Kidney (tissue), 13 donors: ENCODE measurements at regions not wholly inside any gene's neighbourhood (a gene's known extent, or its start where the extent isn't known, plus 50 kb on each side); places are given as distances from the start of the nearest gene placed in this dataset.

Experiments
- DNase-seq, 5 donors: peaks; one replicate each; pipeline ENCODE4 v3.0.0-alpha.2; 2013 to 2020
- FAIRE-seq: peaks from 2 replicates; lab custom pipeline; 2012; peaks lifted over from hg19 to GRCh38; lab: Jason Lieb, UNC
- H3K27ac ChIP-seq, 2 donors: one replicate each; pipeline ENCODE4 v1.7.0; 2013; ENCODE audit warnings: low read depth in 2 of 2, low read length in 2 of 2, inconsistent platforms in 1 of 2
- H3K27me3 ChIP-seq: one replicate; pipeline ENCODE4 v1.7.1; 2013; ENCODE audit warnings: low read length, inconsistent platforms; ENCODE audit not compliant: control insufficient read depth, insufficient read depth
- H3K36me3 ChIP-seq, 3 donors: one replicate each; pipeline versions ENCODE4 v1.7.0 to v1.7.1; 2013; ENCODE audit warnings: low read length in 3 of 3, control low read depth in 1 of 3, inconsistent platforms in 1 of 3; ENCODE audit not compliant: insufficient read depth in 3 of 3, control insufficient read depth in 2 of 3
- H3K4me1 ChIP-seq, 3 donors: one replicate each; pipeline versions ENCODE4 v1.7.0 to v1.7.1; 2013; ENCODE audit warnings: low read length in 3 of 3, inconsistent platforms in 1 of 3, low read depth in 1 of 3; ENCODE audit not compliant: control insufficient read depth in 2 of 3, insufficient read depth in 2 of 3
- H3K4me3 ChIP-seq, 3 donors: one replicate each; pipeline versions ENCODE4 v1.7.0 to v1.8.1; 2013; ENCODE audit warnings: low read length in 3 of 3, control low read depth in 1 of 3, inconsistent platforms in 1 of 3
- H3K9ac ChIP-seq, 3 donors: one replicate each; pipeline versions ENCODE4 v1.7.0 to v1.7.1; 2013; ENCODE audit warnings: low read length in 3 of 3, control low read depth in 1 of 3, inconsistent platforms in 1 of 3
- H3K9me3 ChIP-seq, 3 donors: one replicate each; pipeline versions ENCODE4 v1.7.0 to v1.7.1; 2013; ENCODE audit warnings: low read length in 3 of 3, control low read depth in 1 of 3, inconsistent platforms in 1 of 3; ENCODE audit not compliant: control insufficient read depth in 2 of 3, insufficient read depth in 1 of 3
- intact Hi-C: fragments of 100-400 bp; cut with DNase I; formaldehyde crosslinking; loops from one replicate; pipeline ENCODE4 v1.11.1; 2022
- TF ChIP-seq, protein P1 (sequence below): IDR thresholded peaks from 3 replicates; pipeline ENCODE4 v1.5.1; 2012; ENCODE audit warnings: mild to moderate bottlenecking, moderate library complexity, borderline replicate concordance; ENCODE audit not compliant: insufficient read depth; ENCODE audit errors: extremely low read depth
- donor health status: control.
- donor health status: control.
- donor health status: control.
- donor health status: control.
- donor health status: control.
- donor health status: DM: yes; HTN: yes; CAD: no.
- donor health status: Normal renal cell carcinoma (clear cell type).

DNA sequence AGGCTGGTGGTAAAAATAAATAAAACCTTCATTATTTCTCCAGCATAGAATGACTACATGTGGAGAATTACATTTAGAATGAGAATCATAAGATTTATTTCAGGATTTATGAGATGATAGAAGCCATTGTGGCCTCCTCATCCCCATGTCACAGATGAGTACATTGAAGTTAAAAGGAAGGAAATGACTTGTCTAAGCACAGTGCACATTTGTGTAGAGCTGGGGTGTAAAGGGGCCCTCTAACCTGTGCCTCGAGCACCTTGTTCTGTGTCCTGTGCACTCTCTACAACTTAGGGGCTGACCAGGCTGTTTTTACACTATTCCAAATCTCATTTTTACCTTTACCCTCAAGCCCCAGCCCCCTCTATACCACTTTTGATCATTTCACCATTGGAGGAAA lies 179.4 kb downstream of the RHOU start:
- Histone ChIP-seq H3K9me3 (no peaks in the 10 kb centered on the region), H3K36me3 (no peaks in the 10 kb centered on the region), H3K4me3 (no peak overlapping the region), H3K27me3 (no peaks in the 10 kb centered on the region), H3K27ac (no peak overlapping the region), H3K4me1 (no peaks in the 10 kb centered on the region), H3K9ac (no peak overlapping the region)
- DNase-seq: no peak
- no peak for FAIRE-seq
- intact Hi-C loops: no loop called here
- TF ChIP-seq, protein P1, sequence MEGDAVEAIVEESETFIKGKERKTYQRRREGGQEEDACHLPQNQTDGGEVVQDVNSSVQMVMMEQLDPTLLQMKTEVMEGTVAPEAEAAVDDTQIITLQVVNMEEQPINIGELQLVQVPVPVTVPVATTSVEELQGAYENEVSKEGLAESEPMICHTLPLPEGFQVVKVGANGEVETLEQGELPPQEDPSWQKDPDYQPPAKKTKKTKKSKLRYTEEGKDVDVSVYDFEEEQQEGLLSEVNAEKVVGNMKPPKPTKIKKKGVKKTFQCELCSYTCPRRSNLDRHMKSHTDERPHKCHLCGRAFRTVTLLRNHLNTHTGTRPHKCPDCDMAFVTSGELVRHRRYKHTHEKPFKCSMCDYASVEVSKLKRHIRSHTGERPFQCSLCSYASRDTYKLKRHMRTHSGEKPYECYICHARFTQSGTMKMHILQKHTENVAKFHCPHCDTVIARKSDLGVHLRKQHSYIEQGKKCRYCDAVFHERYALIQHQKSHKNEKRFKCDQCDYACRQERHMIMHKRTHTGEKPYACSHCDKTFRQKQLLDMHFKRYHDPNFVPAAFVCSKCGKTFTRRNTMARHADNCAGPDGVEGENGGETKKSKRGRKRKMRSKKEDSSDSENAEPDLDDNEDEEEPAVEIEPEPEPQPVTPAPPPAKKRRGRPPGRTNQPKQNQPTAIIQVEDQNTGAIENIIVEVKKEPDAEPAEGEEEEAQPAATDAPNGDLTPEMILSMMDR: no peak

DNA sequence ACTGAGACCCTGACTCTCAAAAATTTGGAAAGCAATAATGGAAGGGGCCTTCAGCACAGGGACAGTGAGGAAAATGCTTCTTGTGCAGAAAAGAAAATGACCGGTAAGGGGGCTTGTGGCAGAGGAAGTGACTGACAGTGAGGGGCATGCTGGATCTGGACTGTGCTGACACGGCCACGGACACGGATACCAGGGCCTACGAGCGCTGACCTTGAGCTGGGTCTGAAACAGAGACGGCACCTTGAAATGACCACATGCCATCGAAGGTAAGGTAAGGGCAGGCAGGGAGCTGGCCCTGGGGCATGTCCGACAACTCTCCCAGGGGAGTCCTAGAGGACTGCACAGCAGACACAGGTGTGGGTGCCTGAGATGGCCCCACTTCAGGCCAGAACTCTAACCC lies 182.1 kb downstream of the RHOU start:
- FAIRE-seq: no peak

DNA sequence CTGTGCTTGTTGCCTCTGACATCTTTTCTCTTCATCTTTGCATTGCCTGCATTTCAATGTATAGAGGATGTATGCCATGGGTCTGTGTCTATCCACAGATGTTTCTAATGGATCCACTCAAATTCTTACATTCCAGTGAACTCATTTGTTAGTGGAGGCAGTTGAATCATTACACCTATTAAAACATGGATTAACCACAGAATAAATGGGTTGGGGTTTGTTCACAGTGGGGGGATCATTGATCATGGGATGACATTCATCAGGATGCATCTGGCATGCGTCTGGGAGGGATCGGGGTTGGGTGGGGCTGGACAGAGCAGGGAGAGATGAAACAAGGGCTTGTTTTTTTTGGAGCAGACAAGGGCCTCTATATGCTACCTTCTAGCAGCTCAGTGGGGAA lies 182.5 kb downstream of the RHOU start:
- H3K27me3 ChIP-seq: no peaks in the 10 kb centered on the region
- DNase-seq (no peak), FAIRE-seq (no peak)
- no peaks in the 10 kb centered on the region for H3K4me1 ChIP-seq
- TF ChIP-seq, protein P1: no peak
- H3K4me3 ChIP-seq: no peak overlapping the region
- no peaks in the 10 kb centered on the region for H3K36me3 ChIP-seq
- H3K9me3 ChIP-seq: no peaks in the 10 kb centered on the region
- no peak overlapping the region for H3K9ac ChIP-seq
- no peak overlapping the region for H3K27ac ChIP-seq
- intact Hi-C loops: no loop called here

More for the DNA sequence above, 182.1 kb downstream of the RHOU start:
- H3K27me3 ChIP-seq: no peaks in the 10 kb centered on the region
- H3K36me3 ChIP-seq: no peaks in the 10 kb centered on the region
- H3K9me3 ChIP-seq: no peaks in the 10 kb centered on the region
- no peak overlapping the region for H3K9ac ChIP-seq
- H3K4me3 ChIP-seq: no peak overlapping the region
- intact Hi-C loops: no loop called here
- TF ChIP-seq, protein P1: no peak
- H3K4me1 ChIP-seq: no peaks in the 10 kb centered on the region
- DNase-seq: no peak
- no peak overlapping the region for H3K27ac ChIP-seq

- intact Hi-C loops: no loop called here
- TF ChIP-seq, protein P1: no peak
Measured at GRCh38 chr1:228918335-228918734, 183.1 kb downstream of the RHOU start.

More at GRCh38 chr1:228918335-228918734, 183.1 kb downstream of the RHOU start:
- no peak overlapping the region for H3K27ac ChIP-seq
- H3K9me3 ChIP-seq: no peaks in the 10 kb centered on the region
- no peak for FAIRE-seq
- no peaks in the 10 kb centered on the region for H3K36me3 ChIP-seq
- no peak overlapping the region for H3K9ac ChIP-seq
- no peaks in the 10 kb centered on the region for H3K27me3 ChIP-seq
- H3K4me1 ChIP-seq: no peaks in the 10 kb centered on the region
- no peak for DNase-seq
- H3K4me3 ChIP-seq: no peak overlapping the region
